KMS-11 (cell line): ENCODE measurements at regions not wholly inside any gene's neighbourhood (a gene's known extent, or its start where the extent isn't known, plus 50 kb on each side); places are given as distances from the start of the nearest gene placed in this dataset.
"Not testable (repeated sequence)": the region's sequence is repeated elsewhere in the genome, so short reads cannot be mapped to it uniquely, and the experiment has no call there.

Source experiments
- H2AFZ ChIP-seq: fragments of 200-600 bp; sonication (generic); 2 replicates; pipeline ENCODE4 v1.6.1; 2016; ENCODE audit warnings: antibody characterized with exemption, mixed run types, low read depth
- H3K27ac ChIP-seq: fragments of 200-600 bp; sonication (generic); 2 replicates; pipeline ENCODE4 v1.6.1; 2016; ENCODE audit warnings: mild to moderate bottlenecking, mixed run types
- H3K27me3 ChIP-seq: fragments of 200-600 bp; sonication (generic); 2 replicates; pipeline ENCODE4 v1.6.1; 2017; ENCODE audit warnings: mild to moderate bottlenecking, low read depth, mixed run types, moderate library complexity; ENCODE audit not compliant: insufficient read depth
- H3K36me3 ChIP-seq: fragments of 200-600 bp; sonication (generic); 2 replicates; pipeline ENCODE4 v1.6.1; 2017; ENCODE audit warnings: mild to moderate bottlenecking, mixed run types; ENCODE audit not compliant: insufficient read depth
- H3K4me1 ChIP-seq: fragments of 200-600 bp; sonication (generic); 2 replicates; pipeline ENCODE4 v1.6.1; 2016; ENCODE audit warnings: mild to moderate bottlenecking, low read depth, mixed run types; ENCODE audit not compliant: poor library complexity, severe bottlenecking
- H3K4me2 ChIP-seq: fragments of 200-600 bp; sonication (generic); 2 replicates; pipeline ENCODE4 v1.7.0; 2016; ENCODE audit warnings: mild to moderate bottlenecking, mixed run types
- H3K4me3 ChIP-seq: fragments of 200-600 bp; sonication (generic); IDR thresholded peaks from 2 replicates; pipeline ENCODE4 v1.6.1; 2017; ENCODE audit warnings: low read depth, low read length, mixed read lengths; ENCODE audit not compliant: insufficient read depth
- H3K79me2 ChIP-seq: fragments of 200-600 bp; sonication (generic); 2 replicates; pipeline ENCODE4 v1.6.1; 2016; ENCODE audit warnings: low read depth, mixed run types; ENCODE audit not compliant: insufficient read depth
- H3K9ac ChIP-seq: fragments of 200-600 bp; sonication (generic); 2 replicates; pipeline ENCODE4 v1.6.1; 2016; ENCODE audit warnings: mild to moderate bottlenecking, mixed run types
- H4K20me1 ChIP-seq: fragments of 200-600 bp; sonication (generic); 2 replicates; pipeline ENCODE4 v1.6.1; 2016; ENCODE audit warnings: mild to moderate bottlenecking, mixed run types; ENCODE audit not compliant: insufficient read depth
- CTCF ChIP-seq: fragments of 200-600 bp; sonication (generic); conservative IDR thresholded peaks from 2 replicates; pipeline ENCODE4 v1.6.1; 2017; ENCODE audit warnings: low read depth, mild to moderate bottlenecking, antibody characterized with exemption, low read length, moderate library complexity, mixed read lengths

GRCh38 chr12:105600911-105601545 is 270.5 kb downstream of the C12orf75 start:
- H3K27ac ChIP-seq, result no peak overlapping the region
- H3K79me2 ChIP-seq, result no peaks in the 10 kb centered on the region
- H3K36me3 ChIP-seq, result no peaks in the 10 kb centered on the region
- H3K4me3 ChIP-seq, result no peak overlapping the region
- TF ChIP-seq CTCF, result no peak
- H3K9ac ChIP-seq, result no peak overlapping the region
- H4K20me1 ChIP-seq, result no peaks in the 10 kb centered on the region
- H2AFZ ChIP-seq, result no peak overlapping the region
- no peaks in the 10 kb centered on the region for H3K4me1 ChIP-seq
- H3K4me2 ChIP-seq, result no peak overlapping the region
- H3K27me3 ChIP-seq, result no peaks in the 10 kb centered on the region

GRCh38 chr12:105602312-105602711 is 271.8 kb downstream of the C12orf75 start:
- not testable (repeated sequence) for H3K4me1 ChIP-seq, H3K36me3 ChIP-seq, H3K27ac ChIP-seq, H3K4me3 ChIP-seq, H3K9ac ChIP-seq, H4K20me1 ChIP-seq, H3K4me2 ChIP-seq, H3K79me2 ChIP-seq, H3K27me3 ChIP-seq, H2AFZ ChIP-seq

- H2AFZ ChIP-seq, H3K9ac ChIP-seq, H3K27me3 ChIP-seq, H3K27ac ChIP-seq, H3K4me2 ChIP-seq, H3K79me2 ChIP-seq, H3K36me3 ChIP-seq, H3K4me1 ChIP-seq, H3K4me3 ChIP-seq, H4K20me1 ChIP-seq: not testable (repeated sequence)
Measured at GRCh38 chr12:105604281-105604680, 273.8 kb downstream of the C12orf75 start.

GRCh38 chr12:105606613-105607012 is 276.1 kb downstream of the C12orf75 start:
- not testable (repeated sequence) for H3K36me3 ChIP-seq, H3K9ac ChIP-seq, H2AFZ ChIP-seq, H3K27me3 ChIP-seq, H3K79me2 ChIP-seq, H4K20me1 ChIP-seq, H3K4me2 ChIP-seq, H3K27ac ChIP-seq, H3K4me1 ChIP-seq, H3K4me3 ChIP-seq

- H3K27ac ChIP-seq, H3K4me2 ChIP-seq, H2AFZ ChIP-seq, H3K79me2 ChIP-seq, H3K4me1 ChIP-seq, H3K36me3 ChIP-seq, H3K4me3 ChIP-seq, H3K9ac ChIP-seq, H3K27me3 ChIP-seq, H4K20me1 ChIP-seq: not testable (repeated sequence)
Measured at GRCh38 chr12:105609001-105609400, 278.5 kb downstream of the C12orf75 start.

- no peaks in the 10 kb centered on the region for H4K20me1 ChIP-seq
- H3K36me3 ChIP-seq, result no peaks in the 10 kb centered on the region
- no peak overlapping the region for H3K4me2 ChIP-seq
- H3K27me3 ChIP-seq, result no peaks in the 10 kb centered on the region
- H3K9ac ChIP-seq, result no peak overlapping the region
- H3K4me3 ChIP-seq, result no peak overlapping the region
- H3K27ac ChIP-seq, result no peak overlapping the region
- no peak overlapping the region for H2AFZ ChIP-seq
- no peak for TF ChIP-seq CTCF
- H3K79me2 ChIP-seq, result no peaks in the 10 kb centered on the region
- H3K4me1 ChIP-seq, result no peaks in the 10 kb centered on the region
Measured at GRCh38 chr12:105610459-105610858, 280.0 kb downstream of the C12orf75 start.
